ENCODE measurements at regions not wholly inside any gene's neighbourhood (a gene's known extent, or its start where the extent isn't known, plus 50 kb on each side); places are given as distances from the start of the nearest gene placed in this dataset.

DNA sequence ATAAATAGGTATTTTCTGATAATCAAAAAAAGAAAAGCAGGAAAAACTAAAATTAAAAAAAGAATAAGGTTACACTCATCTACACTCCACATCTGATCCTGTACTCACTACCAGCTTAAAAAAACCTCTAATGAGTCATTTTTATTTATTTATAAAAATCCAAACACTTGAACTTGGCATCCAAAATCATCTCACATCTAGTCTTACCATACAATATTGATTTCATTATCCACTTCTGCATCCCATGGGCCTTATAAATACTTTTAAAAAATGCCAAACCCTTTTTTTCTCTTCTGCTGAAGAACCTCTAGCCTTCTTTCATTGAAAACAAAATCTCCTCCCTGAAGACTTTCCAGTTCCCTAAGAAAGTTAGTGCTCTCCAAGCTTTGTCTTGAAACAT lies 109.7 kb downstream of the TMTC3 start:
- DNase-seq: no peak
- TF ChIP-seq POLR2A (IDR thresholded peaks at IDR 0.05; ENCODE audit: low read length) (no peak), GATA1 (IDR thresholded peaks at IDR 0.05; ENCODE audit: low read depth, low read length) (no peak)

GRCh38 chr12:88253371-88253978 lies 111.4 kb downstream of the TMTC3 start:
- TF ChIP-seq POLR2A (IDR thresholded peaks at IDR 0.05; ENCODE audit: low read length): no peak
- no peak for TF ChIP-seq GATA1 (IDR thresholded peaks at IDR 0.05; ENCODE audit: low read depth, low read length)

DNA sequence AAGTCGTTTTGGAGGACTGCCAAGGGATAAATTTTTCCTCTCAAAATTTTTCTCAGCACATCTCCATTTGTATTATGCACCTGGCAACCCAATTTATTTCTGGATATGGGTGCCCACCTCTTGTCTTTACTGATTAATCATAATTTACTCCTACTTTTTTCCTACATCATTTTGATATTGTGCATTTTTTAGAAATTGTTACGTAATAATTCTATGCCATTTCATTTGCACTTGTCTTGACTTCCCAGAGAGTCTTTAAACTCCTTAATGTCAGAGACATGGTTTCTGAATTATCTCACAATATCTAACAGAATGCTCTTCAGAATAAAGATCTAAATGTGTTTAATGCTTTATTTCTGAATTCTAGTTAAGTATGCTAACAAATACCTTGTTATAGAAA lies 113.1 kb downstream of the TMTC3 start:
- no peak for DNase-seq
- TF ChIP-seq GATA1 (IDR thresholded peaks at IDR 0.05; ENCODE audit: low read depth, low read length) (no peak), POLR2A (IDR thresholded peaks at IDR 0.05; ENCODE audit: low read length) (no peak)

More at GRCh38 chr12:88253371-88253978, 111.4 kb downstream of the TMTC3 start:
- no peak for DNase-seq

- TF ChIP-seq POLR2A (IDR thresholded peaks at IDR 0.05; ENCODE audit: low read length): no peak
- TF ChIP-seq GATA1 (IDR thresholded peaks at IDR 0.05; ENCODE audit: low read depth, low read length): no peak
- DNase-seq: no peak
Measured at GRCh38 chr12:88255847-88256246, 113.7 kb downstream of the TMTC3 start.

GRCh38 chr12:88258396-88258795 lies 116.3 kb downstream of the TMTC3 start:
- no peak for TF ChIP-seq POLR2A (IDR thresholded peaks at IDR 0.05; ENCODE audit: low read length)
- TF ChIP-seq GATA1 (IDR thresholded peaks at IDR 0.05; ENCODE audit: low read depth, low read length): no peak
- no peak for DNase-seq

GRCh38 chr12:88266806-88267360 lies 124.8 kb downstream of the TMTC3 start:
- no peak for TF ChIP-seq POLR2A (IDR thresholded peaks at IDR 0.05; ENCODE audit: low read length)
- no peak for TF ChIP-seq GATA1 (IDR thresholded peaks at IDR 0.05; ENCODE audit: low read depth, low read length)

GRCh38 chr12:88267630-88268029 lies 125.5 kb downstream of the TMTC3 start:
- no peak for DNase-seq
- TF ChIP-seq GATA1 (IDR thresholded peaks at IDR 0.05; ENCODE audit: low read depth, low read length) (no peak), POLR2A (IDR thresholded peaks at IDR 0.05; ENCODE audit: low read length) (no peak)

More at GRCh38 chr12:88266806-88267360, 124.8 kb downstream of the TMTC3 start:
- no peak for DNase-seq

DNA sequence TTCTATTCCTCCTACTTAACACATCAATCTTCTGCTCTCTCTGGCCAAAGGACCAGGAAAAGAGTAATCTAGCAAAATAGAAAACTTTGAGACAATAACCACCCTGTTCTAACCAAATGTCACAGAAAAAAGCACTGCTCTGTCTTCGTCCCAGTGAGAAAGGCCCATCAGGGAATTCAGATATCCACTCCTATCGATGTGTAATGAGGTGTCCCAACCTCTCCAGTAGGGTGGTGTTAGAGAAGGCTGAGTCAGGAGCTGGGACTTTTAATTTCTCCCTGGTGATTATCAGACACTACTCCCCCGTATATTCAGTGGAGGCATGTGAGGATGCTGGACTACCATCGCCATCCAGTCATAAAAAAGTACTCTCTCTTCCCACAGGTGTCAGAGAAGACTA lies 130.3 kb downstream of the TMTC3 start:
- DNase-seq: no peak

GRCh38 chr12:88273450-88273849 lies 131.3 kb downstream of the TMTC3 start:
- no peak for TF ChIP-seq GATA1 (IDR thresholded peaks at IDR 0.05; ENCODE audit: low read depth, low read length)
- TF ChIP-seq POLR2A (IDR thresholded peaks at IDR 0.05; ENCODE audit: low read length): no peak
- no peak for DNase-seq

More for the DNA sequence above, 130.3 kb downstream of the TMTC3 start:
- TF ChIP-seq GATA1 (IDR thresholded peaks at IDR 0.05; ENCODE audit: low read depth, low read length): no peak
- TF ChIP-seq POLR2A (IDR thresholded peaks at IDR 0.05; ENCODE audit: low read length): no peak

DNA sequence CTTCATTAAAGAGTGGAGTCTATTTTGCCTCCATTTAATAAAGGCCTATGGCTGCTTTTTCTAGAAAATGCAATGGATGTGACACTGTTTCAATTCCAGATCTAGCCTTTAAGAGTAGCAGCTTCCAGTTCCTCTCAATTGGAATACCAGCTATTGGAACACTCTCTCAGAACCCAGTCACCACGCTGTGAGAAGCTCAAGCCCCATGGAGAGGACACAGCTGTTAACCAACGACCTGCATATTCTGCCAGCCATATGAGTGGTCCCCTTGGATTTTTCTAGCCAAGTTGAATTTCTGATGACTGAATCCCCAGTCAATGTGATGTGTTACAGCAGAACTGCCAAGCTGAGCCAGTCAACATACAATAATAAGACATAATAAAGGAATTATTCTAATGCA lies 131.8 kb downstream of the TMTC3 start:
- TF ChIP-seq GATA1 (IDR thresholded peaks at IDR 0.05; ENCODE audit: low read depth, low read length) (no peak), POLR2A (IDR thresholded peaks at IDR 0.05; ENCODE audit: low read length) (no peak)
- no peak for DNase-seq

GRCh38 chr12:88291498-88292131 lies 149.5 kb downstream of the TMTC3 start:
- no peak for DNase-seq
- TF ChIP-seq GATA1 (IDR thresholded peaks at IDR 0.05; ENCODE audit: low read depth, low read length): no peak
- TF ChIP-seq POLR2A (IDR thresholded peaks at IDR 0.05; ENCODE audit: low read length): no peak

- no peak for DNase-seq
- TF ChIP-seq GATA1 (IDR thresholded peaks at IDR 0.05; ENCODE audit: low read depth, low read length) (no peak), POLR2A (IDR thresholded peaks at IDR 0.05; ENCODE audit: low read length) (no peak)
Measured at GRCh38 chr12:88298014-88298682, 156.0 kb downstream of the TMTC3 start.

GRCh38 chr12:88298761-88299242 lies 156.7 kb downstream of the TMTC3 start:
- TF ChIP-seq POLR2A (IDR thresholded peaks at IDR 0.05; ENCODE audit: low read length) (no peak), GATA1 (IDR thresholded peaks at IDR 0.05; ENCODE audit: low read depth, low read length) (no peak)
- DNase-seq: no peak

DNA sequence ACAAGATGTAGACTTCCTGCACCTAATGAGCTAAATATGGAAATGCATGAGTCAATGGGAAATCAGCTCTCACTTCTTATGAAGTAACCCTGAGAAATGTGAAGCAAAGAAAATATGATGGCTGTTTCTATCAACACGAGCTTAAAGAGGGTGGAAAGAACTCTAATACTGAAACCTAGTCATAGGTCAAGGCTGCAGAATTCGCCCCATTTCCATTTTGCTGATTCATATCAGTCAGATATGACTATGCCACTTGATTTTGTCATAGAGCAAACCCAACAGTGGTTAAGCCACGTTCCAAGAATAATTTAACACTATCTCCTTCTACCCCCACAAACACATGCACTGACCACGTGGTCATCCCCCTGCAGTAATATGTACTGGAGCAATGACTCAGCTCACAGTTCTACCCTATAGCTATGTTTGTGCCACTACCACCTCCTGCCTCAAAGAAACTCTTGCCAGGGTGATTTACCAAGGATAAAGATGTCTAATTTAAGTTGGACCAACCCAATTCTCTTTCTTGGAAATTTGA lies 157.5 kb downstream of the TMTC3 start:
- peak; percentile 16 to 21 for DNase-seq
- TF ChIP-seq POLR2A (IDR thresholded peaks at IDR 0.05; ENCODE audit: low read length) (no peak), GATA1 (IDR thresholded peaks at IDR 0.05; ENCODE audit: low read depth, low read length) (no peak)

All from erythroblast (primary cell).